ENCODE measurements at regions not wholly inside any gene's neighbourhood (a gene's known extent, or its start where the extent isn't known, plus 50 kb on each side); places are given as distances from the start of the nearest gene placed in this dataset.

- TF ChIP-seq CTCF (IDR thresholded peaks at IDR 0.05) (no peak), POLR2AphosphoS5 (IDR thresholded peaks at IDR 0.05) (no peak), POLR2A (IDR thresholded peaks at IDR 0.05) (no peak)
Observed at GRCh38 chr17:78301821-78302213, 58.1 kb downstream of the SOCS3 start.
